ENCODE measurements at regions not wholly inside any gene's neighbourhood (a gene's known extent, or its start where the extent isn't known, plus 50 kb on each side); places are given as distances from the start of the nearest gene placed in this dataset.

DNA sequence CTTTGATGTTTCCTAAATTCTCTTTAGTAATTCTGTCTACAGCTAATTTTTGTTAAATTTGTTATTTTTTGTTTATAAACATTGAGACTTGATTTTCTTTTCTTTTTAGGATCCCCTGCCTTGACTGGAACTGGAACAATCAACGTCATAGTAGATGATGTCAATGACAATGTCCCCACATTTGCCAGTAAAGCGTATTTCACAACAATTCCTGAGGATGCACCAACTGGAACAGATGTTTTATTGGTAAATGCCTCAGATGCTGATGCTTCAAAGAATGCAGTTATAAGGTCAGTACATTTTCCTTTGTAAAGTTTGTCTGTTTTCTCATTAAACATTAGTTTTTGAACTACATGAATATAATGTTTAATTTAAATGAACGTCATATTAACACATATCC is 119.4 kb downstream of the FAT4 start:
- TF ChIP-seq, protein P1, sequence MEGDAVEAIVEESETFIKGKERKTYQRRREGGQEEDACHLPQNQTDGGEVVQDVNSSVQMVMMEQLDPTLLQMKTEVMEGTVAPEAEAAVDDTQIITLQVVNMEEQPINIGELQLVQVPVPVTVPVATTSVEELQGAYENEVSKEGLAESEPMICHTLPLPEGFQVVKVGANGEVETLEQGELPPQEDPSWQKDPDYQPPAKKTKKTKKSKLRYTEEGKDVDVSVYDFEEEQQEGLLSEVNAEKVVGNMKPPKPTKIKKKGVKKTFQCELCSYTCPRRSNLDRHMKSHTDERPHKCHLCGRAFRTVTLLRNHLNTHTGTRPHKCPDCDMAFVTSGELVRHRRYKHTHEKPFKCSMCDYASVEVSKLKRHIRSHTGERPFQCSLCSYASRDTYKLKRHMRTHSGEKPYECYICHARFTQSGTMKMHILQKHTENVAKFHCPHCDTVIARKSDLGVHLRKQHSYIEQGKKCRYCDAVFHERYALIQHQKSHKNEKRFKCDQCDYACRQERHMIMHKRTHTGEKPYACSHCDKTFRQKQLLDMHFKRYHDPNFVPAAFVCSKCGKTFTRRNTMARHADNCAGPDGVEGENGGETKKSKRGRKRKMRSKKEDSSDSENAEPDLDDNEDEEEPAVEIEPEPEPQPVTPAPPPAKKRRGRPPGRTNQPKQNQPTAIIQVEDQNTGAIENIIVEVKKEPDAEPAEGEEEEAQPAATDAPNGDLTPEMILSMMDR (IDR thresholded peaks at IDR 0.05) = no peak

DNA sequence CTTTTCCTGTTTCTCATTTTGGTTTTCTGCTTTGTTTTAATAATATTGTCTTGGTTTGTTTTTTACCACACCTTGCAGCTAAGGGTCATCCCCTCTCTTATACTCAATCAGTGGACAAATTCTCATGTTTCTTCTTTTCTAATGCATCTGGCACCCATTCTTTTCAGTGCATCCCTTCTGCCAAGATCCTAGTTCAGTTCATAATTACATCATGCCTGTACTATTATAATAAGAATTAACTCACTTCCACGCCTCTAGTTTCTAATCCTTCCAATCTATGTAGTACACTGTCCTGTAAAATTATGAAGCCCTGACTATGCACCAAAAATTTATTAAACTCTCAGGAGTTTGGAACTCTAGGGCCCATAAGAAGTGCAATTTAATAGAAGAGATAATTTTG is 126.1 kb downstream of the FAT4 start:
- TF ChIP-seq, protein P1 (IDR thresholded peaks at IDR 0.05) = no peak

DNA sequence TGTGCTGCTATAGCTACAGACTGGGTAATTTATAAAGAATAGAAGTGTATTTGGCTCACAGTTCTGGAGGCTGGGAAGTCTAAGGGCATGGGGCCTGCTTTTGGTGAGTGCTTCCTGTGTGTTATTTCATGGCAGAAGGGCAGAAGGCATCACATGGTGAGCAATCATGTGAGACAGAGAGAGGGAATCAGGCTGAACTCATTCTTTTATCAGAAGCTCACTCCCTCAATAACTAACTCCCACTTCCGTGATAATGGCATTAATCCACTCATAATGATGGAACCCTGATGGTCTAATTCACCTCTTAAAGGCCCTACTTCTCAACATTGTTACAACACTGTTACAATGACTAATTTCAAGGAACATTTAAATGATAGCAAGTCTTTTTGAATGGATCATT is 129.4 kb downstream of the FAT4 start:
- TF ChIP-seq, protein P1 (IDR thresholded peaks at IDR 0.05) = no peak

DNA sequence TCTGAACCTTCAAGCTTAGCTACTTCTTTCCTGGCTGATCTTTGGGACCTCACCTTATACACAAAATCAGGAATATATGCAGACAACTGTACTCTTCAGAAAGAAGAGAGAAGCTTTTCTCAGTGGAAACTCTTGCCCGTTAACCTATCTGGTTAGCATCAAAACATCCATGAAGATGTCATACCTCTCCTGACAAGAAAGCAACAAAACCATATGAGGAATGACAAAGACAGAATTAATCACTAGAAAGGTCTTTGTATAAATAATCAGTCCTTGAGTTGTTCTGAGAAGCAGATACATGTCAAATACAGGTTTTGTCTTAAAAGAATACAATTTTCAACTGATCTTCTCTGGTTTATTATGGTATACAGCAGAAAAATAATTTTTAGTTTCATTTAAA is 130.8 kb downstream of the FAT4 start:
- TF ChIP-seq, protein P1 (IDR thresholded peaks at IDR 0.05) = no peak

DNA sequence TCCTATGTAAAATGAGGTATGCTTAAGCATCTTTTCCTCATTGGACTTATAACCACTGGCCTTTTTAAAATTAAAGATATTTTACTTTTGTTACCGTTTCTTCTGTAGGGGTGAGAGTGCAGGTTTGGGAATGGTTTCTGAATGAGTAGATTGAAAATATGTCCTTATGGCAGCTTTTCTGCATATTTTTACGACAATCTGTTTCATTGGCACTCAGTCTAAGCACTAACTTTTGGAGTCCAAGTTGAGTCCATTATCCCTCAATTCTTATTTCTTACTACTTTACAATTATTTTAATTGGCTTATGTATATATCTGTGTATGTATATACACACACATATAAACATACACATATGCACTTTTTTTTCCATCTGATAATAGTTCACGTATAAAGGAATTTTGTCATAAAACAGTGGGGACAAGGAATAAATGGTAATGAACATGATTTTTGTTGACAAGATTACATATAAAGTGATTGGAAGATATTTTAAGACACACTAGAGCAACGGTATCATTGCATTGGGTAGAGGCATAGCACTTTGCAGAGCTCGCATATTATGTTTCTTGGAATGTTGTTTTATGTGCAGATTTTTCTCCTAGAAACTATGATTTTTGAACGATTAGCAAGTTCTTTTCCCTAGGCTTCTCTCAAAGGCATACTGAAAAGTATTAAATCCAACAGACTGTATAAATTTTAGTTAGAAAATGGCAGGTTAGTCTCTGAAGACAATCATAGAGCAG is 133.0 kb downstream of the FAT4 start:
- TF ChIP-seq, protein P1 (IDR thresholded peaks at IDR 0.05) = no peak

DNA sequence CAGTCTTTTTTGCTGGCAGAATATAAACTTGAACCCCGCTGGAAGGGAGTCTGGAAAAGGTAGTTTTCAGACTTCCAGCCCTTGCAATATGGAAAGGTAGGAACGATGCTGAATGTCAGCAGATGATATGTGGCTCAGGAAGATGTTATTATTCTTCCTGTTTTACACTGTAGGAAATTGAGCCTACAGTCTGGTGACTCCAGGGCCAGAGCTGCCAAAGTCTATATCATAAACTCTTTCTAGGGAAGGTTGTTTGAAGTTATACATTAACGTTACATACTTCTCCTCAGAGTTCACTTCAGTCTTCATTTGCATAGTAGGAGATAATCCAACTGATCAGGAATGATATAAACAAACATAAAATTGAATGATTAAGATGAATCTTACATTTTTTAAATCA is 141.3 kb downstream of the FAT4 start:
- TF ChIP-seq, protein P1 (IDR thresholded peaks at IDR 0.05) = no peak

DNA sequence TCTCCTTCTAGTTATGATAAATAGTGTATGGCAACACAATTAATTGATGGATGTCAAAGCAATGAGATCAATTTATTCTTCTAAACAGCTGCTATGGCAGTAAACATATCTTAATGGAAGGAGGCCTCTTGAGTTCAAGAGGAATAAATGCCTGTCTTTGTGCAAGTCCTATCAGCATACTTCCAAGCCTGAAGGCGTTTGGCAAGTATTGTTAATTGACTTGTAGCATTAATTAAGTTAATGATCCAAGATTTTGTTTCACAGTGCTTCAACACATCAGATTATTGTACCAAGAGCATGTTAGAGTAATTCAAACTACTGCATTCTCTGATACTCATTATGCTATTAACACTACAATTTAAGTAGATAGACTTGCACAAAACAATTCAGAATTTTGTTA is 144.8 kb downstream of the FAT4 start:
- TF ChIP-seq, protein P1 (IDR thresholded peaks at IDR 0.05) = no peak
